Activated naive CD4-positive, alpha-beta T cell treated with anti-CD3 and anti-CD28 coated beads, Interleukin-2, amount 50 U/mL, for 72 hours (primary cell): ENCODE measurements at regions not wholly inside any gene's neighbourhood (a gene's known extent, or its start where the extent isn't known, plus 50 kb on each side); places are given as distances from the start of the nearest gene placed in this dataset.
A peak's percentile ranks its signal among the peaks of the same experiment; 100 is the strongest.
"Not testable (repeated sequence)": the region's sequence is repeated elsewhere in the genome, so short reads cannot be mapped to it uniquely, and the experiment has no call there.

Source experiments
- ATAC-seq, 2 donors: fragments of 150-1000 bp; cut with Tn5 transposase; 2 replicates each; pipeline ENCODE4 v1.10.0; 2021; ENCODE audit warnings: mild to moderate bottlenecking in 2 of 2, moderate library complexity in 2 of 2
- DNase-seq, 2 donors: peaks; one replicate each; pipeline ENCODE4 v3.0.0; 2021 to 2022; ENCODE audit warnings: low spot score in 2 of 2
- H3K27ac Mint-ChIP-seq, 2 donors: one replicate each; pipeline ENCODE4 v1.8.0; 2022; ENCODE audit warnings: mild to moderate bottlenecking in 2 of 2, mixed read lengths in 2 of 2
- H3K36me3 Mint-ChIP-seq, 2 donors: one replicate each; pipeline ENCODE4 v1.8.0; 2022; ENCODE audit warnings: mixed read lengths in 2 of 2
- H3K9me3 Mint-ChIP-seq, 2 donors: one replicate each; pipeline ENCODE4 v1.8.0; 2022; ENCODE audit warnings: mixed read lengths in 2 of 2

DNA sequence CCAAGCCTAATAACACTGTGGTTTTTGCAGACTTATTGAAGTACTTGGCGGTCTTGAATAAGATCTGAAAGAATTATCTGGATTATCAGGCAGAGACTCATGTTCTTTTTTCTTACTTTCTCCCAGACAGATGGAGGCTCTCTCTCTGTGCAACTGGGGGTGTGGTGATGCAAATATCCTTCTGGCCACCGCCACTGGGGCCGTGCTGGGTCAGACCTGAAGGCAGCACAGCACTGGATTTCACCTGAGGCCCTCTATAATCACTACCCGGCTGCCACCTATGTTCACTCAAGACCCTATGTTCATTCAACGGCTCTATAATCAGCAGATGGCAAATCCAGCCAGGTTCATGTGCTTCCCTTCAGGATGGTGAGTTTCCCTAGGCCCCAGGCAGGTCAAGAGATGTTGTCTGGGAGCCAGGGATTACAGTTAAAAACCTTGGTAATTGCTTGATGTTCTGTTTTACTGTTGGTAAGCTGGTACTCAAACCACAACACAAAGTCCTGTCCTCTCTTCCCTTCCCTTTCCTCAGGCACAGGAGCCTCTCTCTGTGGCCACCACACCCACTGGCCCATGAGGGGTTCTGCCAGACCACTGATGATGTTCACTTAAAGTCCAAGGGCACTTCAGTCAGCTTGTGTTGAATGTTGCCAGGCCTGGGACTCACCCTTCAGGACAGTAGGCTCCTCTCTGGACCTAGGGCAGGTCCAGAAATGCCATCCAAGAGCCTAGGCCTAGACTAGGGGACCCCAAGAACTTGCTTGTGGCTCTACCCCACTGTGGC, 205.3 kb upstream of the GCFC2 start:
- no peak overlapping the region for H3K27ac Mint-ChIP-seq
- peaks cover 14 to 16% of the 10 kb centered on the region in 2 donors for H3K9me3 Mint-ChIP-seq
- no peak for DNase-seq
- H3K36me3 Mint-ChIP-seq, result no peaks in the 10 kb centered on the region
- ATAC-seq, result no peak

- no peak for DNase-seq
- H3K36me3 Mint-ChIP-seq, result no peaks in the 10 kb centered on the region
- ATAC-seq, result no peak
- no peak overlapping the region for H3K27ac Mint-ChIP-seq
- no peaks in the 10 kb centered on the region for H3K9me3 Mint-ChIP-seq
These were observed 186.2 kb upstream of the GCFC2 start for GRCh38 chr2:75896779-75897366.

DNA sequence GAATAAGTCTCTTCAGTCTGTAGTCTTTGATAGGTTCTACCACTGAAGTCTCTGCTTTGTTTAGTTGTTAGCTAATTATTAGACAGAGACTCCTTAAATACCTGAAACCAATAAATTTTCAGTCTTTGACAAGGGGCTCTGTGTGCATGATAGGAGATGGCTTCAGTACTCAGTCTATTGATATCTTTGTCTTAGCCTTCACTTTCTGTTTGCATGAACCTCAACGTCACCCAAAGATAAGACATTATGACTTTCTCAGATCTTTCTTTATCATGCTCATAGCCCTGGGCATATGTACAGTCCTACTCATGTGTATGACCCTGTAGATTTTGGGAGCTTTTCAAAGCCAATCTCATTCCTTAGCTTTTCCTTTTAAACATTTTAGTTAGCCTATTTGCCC, 183.5 kb upstream of the GCFC2 start:
- DNase-seq (no peak), ATAC-seq (no peak)
- Mint-ChIP-seq H3K27ac (no peak overlapping the region), H3K36me3 (no peaks in the 10 kb centered on the region), H3K9me3 (peaks cover 0 to 10% of the 10 kb centered on the region in 2 donors)

DNA sequence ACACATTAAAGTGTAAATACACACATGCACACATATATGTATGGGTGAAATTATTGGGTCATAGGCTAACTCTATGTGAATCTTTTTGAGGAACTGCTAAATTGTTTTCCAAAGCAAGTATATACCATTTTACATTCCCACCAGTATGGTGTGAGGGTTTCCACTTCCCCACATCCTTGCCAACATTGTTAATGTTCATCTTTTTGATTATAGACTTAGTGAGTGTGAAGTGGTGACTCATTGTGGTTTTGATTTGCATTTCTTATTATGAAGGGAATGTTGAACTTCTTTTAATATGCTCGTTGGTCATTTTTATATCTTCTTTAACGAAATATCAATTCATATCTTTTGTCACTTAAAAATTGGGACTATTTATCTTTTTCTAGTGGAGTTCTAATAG, 181.8 kb upstream of the GCFC2 start:
- Mint-ChIP-seq H3K9me3 (peaks cover 4 to 10% of the 10 kb centered on the region in 2 donors), H3K36me3 (no peaks in the 10 kb centered on the region), H3K27ac (no peak overlapping the region)
- DNase-seq (no peak), ATAC-seq (no peak)

GRCh38 chr2:75882530-75882929, 171.8 kb upstream of the GCFC2 start:
- Mint-ChIP-seq H3K9me3 (peaks cover 5 to 8% of the 10 kb centered on the region in 2 donors), H3K27ac (no peak overlapping the region), H3K36me3 (no peaks in the 10 kb centered on the region)
- DNase-seq (no peak), ATAC-seq (no peak)

GRCh38 chr2:75875606-75876005, 164.9 kb upstream of the GCFC2 start:
- H3K36me3 Mint-ChIP-seq, H3K27ac Mint-ChIP-seq, DNase-seq, ATAC-seq: not testable (repeated sequence)
- H3K9me3 Mint-ChIP-seq, result peaks cover 7 to 12% of the 10 kb centered on the region in 2 donors

DNA sequence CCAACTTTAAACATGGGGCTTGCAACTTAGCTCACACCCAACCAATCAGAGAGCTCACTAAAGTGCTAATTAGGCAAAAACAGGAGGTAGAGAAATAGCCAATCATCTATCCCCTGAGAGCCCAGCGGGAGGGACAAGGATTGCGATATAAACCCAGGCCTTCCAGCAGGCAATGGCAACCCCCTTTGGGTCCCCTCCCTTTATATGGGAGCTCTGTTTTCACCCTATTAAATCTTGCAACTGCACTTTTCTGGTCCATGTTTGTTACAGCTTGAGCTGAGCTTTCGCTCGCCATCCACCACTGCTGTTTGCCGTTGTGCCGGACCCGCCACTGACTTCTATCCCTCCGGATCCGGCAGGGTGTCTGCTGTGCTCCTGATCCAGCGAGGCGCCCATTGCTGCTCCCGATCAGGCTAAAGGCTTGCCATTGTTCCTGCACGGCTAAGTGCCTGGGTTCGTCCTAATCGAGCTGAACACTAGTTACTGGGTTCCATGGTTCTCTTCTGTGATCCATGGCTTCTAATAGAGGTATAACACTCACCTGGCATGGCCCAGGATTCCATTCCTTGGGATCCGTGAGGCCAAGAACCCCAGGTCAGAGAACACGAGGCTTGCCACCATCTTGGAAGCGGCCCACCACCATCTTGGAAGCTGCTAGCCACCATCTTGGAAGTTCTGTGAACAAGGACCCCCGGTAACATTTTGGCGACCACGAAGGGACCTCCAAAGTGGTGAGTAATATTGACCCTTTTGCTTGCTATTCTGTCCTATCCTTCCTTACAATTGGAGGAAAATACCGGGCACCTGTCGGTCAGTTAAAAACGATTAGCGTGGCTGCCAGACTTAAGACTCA, 161.3 kb upstream of the GCFC2 start:
- ATAC-seq, H3K9me3 Mint-ChIP-seq, H3K27ac Mint-ChIP-seq, DNase-seq, H3K36me3 Mint-ChIP-seq: not testable (repeated sequence)

- peaks cover 4% of the 10 kb centered on the region in 2 donors for H3K9me3 Mint-ChIP-seq
- H3K27ac Mint-ChIP-seq, result no peak overlapping the region
- H3K36me3 Mint-ChIP-seq, result peaks cover 0 to 4% of the 10 kb centered on the region in 2 donors
- DNase-seq (no peak), ATAC-seq (no peak)
These were observed 160.0 kb upstream of the GCFC2 start for GRCh38 chr2:75870651-75871137.

- H3K36me3 Mint-ChIP-seq, result peaks cover 0 to 4% of the 10 kb centered on the region in 2 donors
- no peak overlapping the region for H3K27ac Mint-ChIP-seq
- DNase-seq (no peak), ATAC-seq (no peak)
- peaks cover 4% of the 10 kb centered on the region in 2 donors for H3K9me3 Mint-ChIP-seq
These were observed 159.4 kb upstream of the GCFC2 start for GRCh38 chr2:75870133-75870532.

DNA sequence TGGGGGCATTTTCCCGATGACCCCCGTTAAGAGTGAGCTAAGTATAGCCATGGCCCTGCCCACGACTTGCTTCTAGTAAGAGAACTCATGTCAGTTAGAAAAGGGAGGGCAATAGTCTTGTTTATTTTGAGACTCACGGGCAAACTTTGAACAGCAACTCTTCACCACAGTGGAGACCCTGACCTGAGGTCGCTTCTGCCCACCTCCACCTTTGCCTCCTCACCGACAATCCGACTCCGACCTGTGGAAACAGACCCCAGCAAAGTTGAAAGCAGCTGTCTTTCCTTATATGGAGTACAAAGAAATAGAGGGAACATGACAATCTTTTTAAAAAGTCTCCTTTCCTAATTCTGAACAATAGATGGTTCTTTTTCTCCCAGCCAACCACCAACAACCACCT, 155.0 kb upstream of the GCFC2 start:
- Mint-ChIP-seq H3K27ac (no peak overlapping the region), H3K9me3 (no peaks in the 10 kb centered on the region), H3K36me3 (no peaks in the 10 kb centered on the region)
- no peak for DNase-seq
- no peak for ATAC-seq

- no peak for ATAC-seq
- H3K9me3 Mint-ChIP-seq, result no peaks in the 10 kb centered on the region
- DNase-seq, result no peak
These were observed 154.4 kb upstream of the GCFC2 start for GRCh38 chr2:75865083-75865482.

DNA sequence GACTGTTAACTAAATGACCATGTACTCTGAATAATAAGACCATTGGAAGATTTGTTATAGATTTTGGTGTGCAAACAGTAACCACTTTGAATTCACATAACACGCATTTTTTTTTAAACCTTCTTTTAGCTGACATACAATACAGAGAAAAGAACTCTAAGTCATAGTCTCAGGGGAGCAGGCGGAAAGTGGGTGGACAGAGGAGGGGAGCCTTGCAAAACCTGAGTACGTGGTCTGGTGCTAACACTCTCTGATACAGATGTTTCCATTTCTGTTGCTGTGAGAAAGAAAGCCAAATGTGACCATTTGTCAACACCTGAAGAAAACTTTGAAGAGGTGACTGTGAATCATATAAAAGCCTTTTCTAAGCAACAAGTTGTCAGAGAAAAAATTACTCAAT, 151.8 kb upstream of the GCFC2 start:
- peaks cover 0 to 4% of the 10 kb centered on the region in 2 donors for H3K9me3 Mint-ChIP-seq
- DNase-seq, result no peak
- ATAC-seq, result no peak
- H3K27ac Mint-ChIP-seq, result no peak overlapping the region
- no peaks in the 10 kb centered on the region for H3K36me3 Mint-ChIP-seq

More at GRCh38 chr2:75865083-75865482, 154.4 kb upstream of the GCFC2 start:
- no peak overlapping the region for H3K27ac Mint-ChIP-seq
- H3K36me3 Mint-ChIP-seq, result no peaks in the 10 kb centered on the region

GRCh38 chr2:75853436-75853835, 142.7 kb upstream of the GCFC2 start:
- H3K27ac Mint-ChIP-seq, result no peak overlapping the region
- no peak for ATAC-seq

GRCh38 chr2:75852639-75853038, 141.9 kb upstream of the GCFC2 start:
- Mint-ChIP-seq H3K9me3 (peaks cover 13 to 17% of the 10 kb centered on the region in 2 donors), H3K27ac (no peak overlapping the region), H3K36me3 (peaks cover 16 to 21% of the 10 kb centered on the region in 2 donors)
- ATAC-seq (no peak), DNase-seq (no peak)

More at GRCh38 chr2:75853436-75853835, 142.7 kb upstream of the GCFC2 start:
- Mint-ChIP-seq H3K36me3 (peaks cover 16 to 21% of the 10 kb centered on the region in 2 donors), H3K9me3 (peaks cover 13 to 17% of the 10 kb centered on the region in 2 donors)
- DNase-seq, result no peak

DNA sequence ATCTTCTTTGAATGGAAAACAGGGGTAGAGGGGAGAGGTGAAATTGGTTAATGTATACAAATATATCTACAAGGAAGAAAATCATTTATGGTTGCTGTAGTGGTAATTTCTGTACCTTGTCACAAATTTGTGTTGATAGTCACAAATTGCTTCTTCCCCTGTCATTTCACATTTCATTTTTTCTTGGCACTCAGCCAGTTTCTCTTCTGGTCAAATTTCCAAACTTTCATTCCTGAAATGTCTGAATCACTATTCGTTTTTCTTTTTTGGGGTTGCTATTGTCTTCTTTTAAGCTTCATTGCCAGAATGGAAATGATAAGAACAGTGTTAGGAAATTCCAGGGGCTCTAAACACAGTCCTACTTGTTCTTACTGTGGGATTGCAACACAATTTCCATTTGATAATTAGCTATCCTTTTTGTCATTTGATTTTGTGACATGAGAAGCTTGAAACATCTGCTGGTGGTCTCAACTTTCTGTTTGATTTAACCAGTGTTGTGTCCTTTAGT, 136.0 kb upstream of the GCFC2 start:
- no peaks in the 10 kb centered on the region for H3K9me3 Mint-ChIP-seq
- no peaks in the 10 kb centered on the region for H3K36me3 Mint-ChIP-seq
- no peak overlapping the region for H3K27ac Mint-ChIP-seq
- DNase-seq (no peak), ATAC-seq (no peak)

DNA sequence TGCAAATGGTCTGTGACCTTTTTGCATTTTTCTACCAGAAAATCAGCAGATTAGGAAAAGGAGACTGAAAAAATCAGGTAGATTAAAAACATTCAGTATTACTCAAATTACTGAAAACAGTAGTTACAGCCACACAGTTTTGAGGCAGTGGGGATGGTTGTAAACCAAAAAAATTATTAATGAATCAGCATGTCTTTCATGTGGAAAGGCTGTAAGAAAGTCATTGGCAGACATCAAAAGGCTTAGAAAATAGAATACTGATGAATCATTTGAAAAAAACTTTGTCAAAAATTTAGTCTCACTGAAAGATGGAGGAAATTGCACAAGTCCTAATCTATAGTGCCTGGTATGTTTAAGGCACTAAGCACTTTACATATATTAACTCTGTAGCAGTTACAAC, 133.9 kb upstream of the GCFC2 start:
- Mint-ChIP-seq H3K27ac (no peak overlapping the region), H3K36me3 (no peaks in the 10 kb centered on the region), H3K9me3 (no peaks in the 10 kb centered on the region)
- ATAC-seq, result peak in 1 of 2 donors; percentile 97
- no peak for DNase-seq

- ATAC-seq, H3K9me3 Mint-ChIP-seq, H3K27ac Mint-ChIP-seq, DNase-seq: not testable (repeated sequence)
- peaks cover 0 to 15% of the 10 kb centered on the region in 2 donors for H3K36me3 Mint-ChIP-seq
These were observed 123.9 kb upstream of the GCFC2 start for GRCh38 chr2:75834588-75834987.
